PC-3 (cell line): ENCODE measurements at regions not wholly inside any gene's neighbourhood (a gene's known extent, or its start where the extent isn't known, plus 50 kb on each side); places are given as distances from the start of the nearest gene placed in this dataset.

Experiments
- EZH2phosphoT487 ChIP-seq: fragments of 300-600 bp; sonication (generic); IDR thresholded peaks from 2 replicates; pipeline ENCODE4 v1.6.1; 2018; ENCODE audit warnings: mild to moderate bottlenecking, antibody characterized with exemption, low read length, borderline replicate concordance
- TF ChIP-seq, protein P1 (sequence below): fragments of 300-600 bp; sonication (generic); conservative IDR thresholded peaks from 2 replicates; pipeline ENCODE4 v1.5.1; 2017; ENCODE audit warnings: antibody characterized with exemption, low read depth, mild to moderate bottlenecking, low read length

DNA sequence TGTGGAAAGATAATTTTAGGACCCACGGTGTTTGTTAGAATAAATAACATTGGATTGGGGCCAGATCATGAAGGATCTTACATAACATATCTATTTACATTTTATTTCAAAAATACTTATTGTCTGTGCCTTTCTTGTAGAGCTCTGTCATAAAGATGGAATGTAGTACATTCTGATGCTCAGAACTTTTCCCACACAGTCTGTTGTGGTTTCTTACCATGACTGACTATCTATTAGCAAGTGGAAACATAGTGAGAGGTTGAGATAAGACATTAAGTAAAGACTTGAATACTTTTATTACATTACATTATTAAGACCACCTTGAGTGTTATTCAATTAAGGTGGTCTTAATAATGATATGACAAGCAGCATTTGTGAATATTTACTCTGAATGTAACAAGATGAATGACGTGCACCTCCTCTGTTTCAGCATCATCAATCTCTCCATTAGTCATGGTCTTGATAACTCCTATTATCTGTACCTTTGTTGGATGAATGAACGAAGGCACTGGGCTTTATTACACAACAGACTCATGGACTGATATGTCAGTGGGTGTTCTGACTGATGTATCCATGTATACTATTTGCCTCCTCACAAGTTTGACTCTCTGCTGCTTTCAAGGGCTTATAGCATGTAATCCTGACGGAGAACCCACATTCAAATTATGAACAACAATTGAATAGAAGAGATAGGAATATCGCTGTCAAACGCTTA lies 883.0 kb upstream of the FLRT2 start:
- TF ChIP-seq, protein P1, sequence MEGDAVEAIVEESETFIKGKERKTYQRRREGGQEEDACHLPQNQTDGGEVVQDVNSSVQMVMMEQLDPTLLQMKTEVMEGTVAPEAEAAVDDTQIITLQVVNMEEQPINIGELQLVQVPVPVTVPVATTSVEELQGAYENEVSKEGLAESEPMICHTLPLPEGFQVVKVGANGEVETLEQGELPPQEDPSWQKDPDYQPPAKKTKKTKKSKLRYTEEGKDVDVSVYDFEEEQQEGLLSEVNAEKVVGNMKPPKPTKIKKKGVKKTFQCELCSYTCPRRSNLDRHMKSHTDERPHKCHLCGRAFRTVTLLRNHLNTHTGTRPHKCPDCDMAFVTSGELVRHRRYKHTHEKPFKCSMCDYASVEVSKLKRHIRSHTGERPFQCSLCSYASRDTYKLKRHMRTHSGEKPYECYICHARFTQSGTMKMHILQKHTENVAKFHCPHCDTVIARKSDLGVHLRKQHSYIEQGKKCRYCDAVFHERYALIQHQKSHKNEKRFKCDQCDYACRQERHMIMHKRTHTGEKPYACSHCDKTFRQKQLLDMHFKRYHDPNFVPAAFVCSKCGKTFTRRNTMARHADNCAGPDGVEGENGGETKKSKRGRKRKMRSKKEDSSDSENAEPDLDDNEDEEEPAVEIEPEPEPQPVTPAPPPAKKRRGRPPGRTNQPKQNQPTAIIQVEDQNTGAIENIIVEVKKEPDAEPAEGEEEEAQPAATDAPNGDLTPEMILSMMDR = no peak
- no peak for TF ChIP-seq EZH2phosphoT487
